HG02852 (cell line): ENCODE measurements at regions not wholly inside any gene's neighbourhood (a gene's known extent, or its start where the extent isn't known, plus 50 kb on each side); places are given as distances from the start of the nearest gene placed in this dataset.
"Not testable (repeated sequence)": the region's sequence is repeated elsewhere in the genome, so short reads cannot be mapped to it uniquely, and the experiment has no call there.

Source experiments
- ATAC-seq: cut with Tn5 transposase; IDR thresholded peaks from one replicate; pipeline ENCODE4 v1.9.1; 2021; ENCODE audit warnings: mild to moderate bottlenecking, moderate library complexity; ENCODE audit not compliant: unreplicated experiment

DNA sequence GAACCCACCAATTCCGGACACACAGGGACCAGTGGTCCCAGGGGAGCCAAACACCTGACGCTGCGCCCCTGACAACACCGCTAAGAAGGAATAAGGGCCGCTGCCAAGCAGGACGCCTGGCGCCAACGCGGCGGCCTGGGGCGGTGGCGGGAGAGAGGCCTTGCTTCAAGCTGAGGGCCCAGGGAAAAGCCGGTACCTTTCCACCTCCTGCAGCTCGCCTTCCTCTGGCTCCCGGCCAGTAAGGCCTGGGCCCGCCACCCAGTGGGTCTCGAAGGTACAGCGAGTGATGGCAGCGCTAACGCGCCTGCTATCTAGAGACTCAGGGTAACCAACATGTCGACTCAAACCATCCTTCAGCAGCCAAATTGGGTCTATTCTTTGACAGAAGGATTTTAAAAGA, 1074.1 kb downstream of the SI start:
- ATAC-seq, result no peak

DNA sequence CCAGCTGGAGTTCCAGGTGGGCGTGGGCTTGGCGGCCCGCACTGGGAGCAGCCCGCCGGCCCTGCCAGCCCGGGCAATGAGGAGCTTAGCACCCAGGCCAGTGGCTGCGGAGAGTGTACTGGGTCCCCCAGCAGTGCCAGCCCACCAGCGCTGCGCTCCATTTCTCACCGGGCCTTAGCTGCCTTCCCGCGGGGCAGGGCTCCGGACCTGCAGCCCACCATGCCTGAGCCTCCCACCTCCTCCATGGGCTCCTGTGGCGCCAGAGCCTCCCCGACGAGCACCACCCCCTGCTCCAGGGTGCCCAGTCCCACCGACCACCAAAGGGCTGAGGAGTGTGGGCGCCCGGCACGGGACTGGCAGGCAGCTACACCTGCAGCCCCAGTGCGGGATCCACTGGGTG, 1075.3 kb downstream of the SI start:
- ATAC-seq, result not testable (repeated sequence)

DNA sequence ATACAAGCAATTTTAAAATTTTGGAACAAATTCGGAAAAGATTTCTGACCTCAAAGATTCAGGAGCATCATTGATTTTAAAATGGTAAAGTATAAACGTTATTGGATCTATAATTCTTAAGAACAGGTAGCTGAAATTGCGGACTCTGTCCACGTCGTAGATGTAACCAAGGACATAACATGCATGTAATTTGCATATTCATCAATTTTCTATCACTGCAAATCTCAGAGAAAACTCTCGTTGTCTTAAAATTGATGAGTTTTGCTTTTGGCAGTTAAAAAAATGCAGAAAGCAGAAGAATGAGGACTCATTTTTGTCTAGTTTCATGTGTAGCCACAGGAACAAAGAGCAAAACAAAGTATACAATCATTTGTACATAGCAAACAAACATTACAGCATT, 1094.4 kb downstream of the SI start:
- no peak for ATAC-seq

GRCh38 chr3:163971861-163972260, 1106.4 kb downstream of the SI start:
- no peak for ATAC-seq

DNA sequence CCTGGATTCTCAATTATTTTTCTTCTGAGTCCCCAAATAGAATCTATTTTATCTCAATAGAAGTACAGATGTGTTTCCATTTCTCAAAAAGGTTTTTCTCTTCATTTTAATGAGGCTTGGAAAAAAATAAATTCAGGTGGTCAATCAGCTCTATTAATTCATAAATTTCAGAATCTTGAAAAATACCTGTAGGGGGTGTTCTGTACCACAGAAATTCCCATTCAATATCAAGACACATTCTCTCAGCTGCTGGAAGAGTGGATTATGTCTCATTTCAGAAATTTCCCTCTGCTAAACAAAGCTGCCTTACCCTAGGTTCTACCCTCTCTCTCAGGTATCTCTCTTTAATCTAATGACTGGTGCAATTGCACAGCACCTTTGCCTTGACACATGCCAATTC, 1121.2 kb downstream of the SI start:
- ATAC-seq, result no peak

- ATAC-seq, result no peak
Observed at GRCh38 chr3:163953526-163953925, 1124.8 kb downstream of the SI start.

- ATAC-seq, result no peak
Observed at GRCh38 chr3:163952499-163952898, 1125.8 kb downstream of the SI start.

GRCh38 chr3:163951397-163951987, 1126.8 kb downstream of the SI start:
- ATAC-seq, result no peak

DNA sequence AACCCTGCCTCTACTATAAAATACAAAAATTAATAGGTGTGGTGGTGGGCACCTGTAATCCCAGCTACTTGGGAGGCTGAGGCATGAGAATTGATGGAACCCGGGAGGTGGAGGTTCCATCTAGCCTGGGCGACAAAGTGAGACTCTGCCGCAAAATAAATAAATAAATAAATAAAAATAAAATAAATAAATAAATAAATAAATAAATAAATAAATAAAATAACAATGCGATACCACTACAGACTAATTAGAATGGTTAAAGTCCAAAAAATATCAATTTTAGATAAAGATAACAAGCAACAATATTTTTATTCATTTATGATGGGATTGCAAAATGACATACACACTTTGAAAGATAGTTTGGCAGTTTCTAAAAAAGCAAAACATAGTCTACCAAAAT, 1131.5 kb downstream of the SI start:
- no peak for ATAC-seq

DNA sequence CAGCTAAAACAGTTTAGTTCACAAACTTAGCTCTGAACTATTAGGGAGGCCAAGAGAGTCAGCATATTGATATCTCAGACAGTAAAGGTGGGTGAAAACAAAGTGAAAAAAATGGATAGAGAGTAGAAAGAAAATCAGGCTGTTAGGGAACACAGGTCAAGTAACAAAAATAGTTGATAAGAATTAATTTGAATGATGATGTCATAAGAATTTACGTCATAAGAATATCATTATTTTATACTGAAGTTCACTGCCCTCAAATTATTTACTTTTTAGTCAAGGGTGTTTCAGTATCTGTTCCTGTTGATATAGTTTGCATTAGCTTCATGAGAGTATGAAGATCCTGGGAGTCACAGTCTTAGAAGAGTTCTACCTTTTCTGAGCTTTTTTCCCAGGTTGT, 1134.6 kb downstream of the SI start:
- no peak for ATAC-seq

GRCh38 chr3:163939926-163940325, 1138.4 kb downstream of the SI start:
- no peak for ATAC-seq

GRCh38 chr3:163936543-163936942, 1141.8 kb downstream of the SI start:
- no peak for ATAC-seq

GRCh38 chr3:163935411-163935810, 1142.9 kb downstream of the SI start:
- no peak for ATAC-seq

DNA sequence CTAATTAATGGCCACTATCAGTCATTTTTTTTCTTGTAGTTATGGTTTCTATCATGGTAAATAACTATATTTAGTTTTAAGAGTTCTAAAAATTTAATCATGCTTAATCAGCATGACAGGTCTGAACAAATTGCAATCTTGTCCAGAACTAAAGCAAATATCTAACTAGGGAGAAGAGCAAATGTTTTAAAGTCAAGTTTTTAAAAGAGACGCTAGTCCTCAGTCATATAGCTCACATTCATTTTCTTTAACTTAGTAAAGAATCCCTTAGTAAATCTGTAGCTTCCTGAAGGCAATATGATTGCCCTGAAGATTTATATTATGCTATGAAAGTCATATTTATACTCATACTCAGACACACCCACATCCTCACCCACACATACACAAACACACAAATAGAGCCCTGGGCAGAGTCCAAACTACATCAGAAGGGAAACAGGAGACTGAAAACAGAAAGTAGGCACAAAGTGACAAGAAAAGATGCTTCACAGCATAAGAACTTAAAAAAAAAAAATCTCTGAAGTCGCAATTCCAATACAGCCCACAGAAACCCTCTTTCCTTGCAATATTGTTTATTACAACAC, 1149.1 kb downstream of the SI start:
- ATAC-seq, result no peak

DNA sequence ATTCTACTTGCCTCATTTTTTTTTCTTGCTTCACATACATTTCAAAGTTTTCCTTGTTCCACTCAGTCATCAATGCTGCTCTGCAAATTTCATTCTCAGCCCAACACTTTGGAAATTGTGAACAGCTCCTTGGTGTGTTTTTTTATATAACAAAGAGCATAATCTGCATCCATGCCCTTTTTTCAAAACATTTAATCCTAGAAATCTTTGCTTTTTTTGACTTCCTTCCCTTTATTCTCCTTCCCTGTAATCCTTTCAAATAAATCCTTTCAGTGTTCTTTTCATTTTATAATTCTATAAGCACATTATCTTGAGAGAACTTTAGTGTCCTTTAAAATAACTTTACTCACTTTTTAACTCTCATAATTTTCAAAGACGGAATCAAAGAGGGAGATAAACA, 1150.8 kb downstream of the SI start:
- no peak for ATAC-seq

DNA sequence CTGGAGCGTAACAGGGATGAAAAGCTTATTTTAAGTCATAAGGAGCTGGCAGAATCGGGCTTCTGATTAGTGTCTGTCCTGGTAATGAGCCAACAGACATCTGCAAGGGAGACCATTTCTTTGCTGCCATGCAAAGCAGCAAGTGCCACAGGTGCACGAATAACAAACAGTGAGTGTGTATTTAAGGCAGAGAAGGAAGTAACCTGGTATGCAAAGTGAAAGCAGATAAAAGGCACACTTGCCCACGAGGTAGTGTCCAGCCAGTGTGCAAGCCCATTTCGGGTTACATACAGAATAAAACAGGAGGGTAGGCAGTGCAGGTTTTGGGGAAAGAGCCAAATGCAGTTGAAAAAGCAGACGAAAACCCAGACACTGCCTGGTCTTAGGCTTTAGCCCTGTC, 1153.7 kb downstream of the SI start:
- no peak for ATAC-seq

- ATAC-seq, result no peak
Observed at GRCh38 chr3:163919154-163919553, 1159.1 kb downstream of the SI start.

GRCh38 chr3:163916596-163917560, 1161.4 kb downstream of the SI start:
- no peak for ATAC-seq

DNA sequence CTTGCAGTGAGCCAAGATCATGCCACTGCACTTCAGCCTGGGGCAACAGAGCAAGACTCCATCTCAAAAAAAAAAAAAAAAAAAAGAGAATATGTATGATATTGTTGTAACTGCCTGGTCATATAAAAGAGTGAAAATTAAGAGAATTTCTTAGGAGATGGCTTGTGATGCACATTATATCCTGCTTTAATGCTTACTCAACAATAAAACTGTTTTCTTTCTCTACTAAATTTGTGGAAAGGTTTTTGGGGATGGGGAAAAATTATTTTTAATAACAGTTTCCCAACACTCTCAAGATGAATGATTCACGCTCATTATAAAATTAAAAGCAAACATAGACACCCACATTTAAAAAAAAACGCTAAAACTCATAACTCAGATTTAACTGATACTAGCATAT, 1163.0 kb downstream of the SI start:
- no peak for ATAC-seq

GRCh38 chr3:163914567-163914966, 1163.7 kb downstream of the SI start:
- ATAC-seq, result no peak

GRCh38 chr3:163891771-163892170, 1186.5 kb downstream of the SI start:
- ATAC-seq, result no peak

GRCh38 chr3:163890661-163891060, 1187.6 kb downstream of the SI start:
- ATAC-seq, result no peak
